ENCODE measurements at regions not wholly inside any gene's neighbourhood (a gene's known extent, or its start where the extent isn't known, plus 50 kb on each side); places are given as distances from the start of the nearest gene placed in this dataset.
"Not testable (repeated sequence)": the region's sequence is repeated elsewhere in the genome, so short reads cannot be mapped to it uniquely, and the experiment has no call there.

DNA sequence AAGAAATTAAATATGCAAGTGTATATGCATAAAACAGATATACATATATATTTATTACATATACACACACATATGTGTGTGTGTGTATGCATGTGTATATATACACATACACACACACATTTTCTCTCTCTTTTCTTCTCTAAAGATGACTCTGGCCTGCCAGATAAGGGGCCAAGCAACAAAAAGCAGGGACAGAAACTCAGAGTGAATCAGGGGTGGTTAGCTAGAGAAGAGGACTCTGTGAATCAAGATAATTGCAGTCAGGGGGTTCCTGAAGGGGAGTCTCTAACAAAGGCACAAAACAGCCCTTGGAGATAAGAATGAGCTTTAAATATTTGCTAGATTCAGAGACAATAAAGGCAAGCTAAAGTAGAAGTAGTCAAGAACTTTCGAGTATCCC lies 650.5 kb downstream of the UTRN start:
- DNase-seq, result no peak

DNA sequence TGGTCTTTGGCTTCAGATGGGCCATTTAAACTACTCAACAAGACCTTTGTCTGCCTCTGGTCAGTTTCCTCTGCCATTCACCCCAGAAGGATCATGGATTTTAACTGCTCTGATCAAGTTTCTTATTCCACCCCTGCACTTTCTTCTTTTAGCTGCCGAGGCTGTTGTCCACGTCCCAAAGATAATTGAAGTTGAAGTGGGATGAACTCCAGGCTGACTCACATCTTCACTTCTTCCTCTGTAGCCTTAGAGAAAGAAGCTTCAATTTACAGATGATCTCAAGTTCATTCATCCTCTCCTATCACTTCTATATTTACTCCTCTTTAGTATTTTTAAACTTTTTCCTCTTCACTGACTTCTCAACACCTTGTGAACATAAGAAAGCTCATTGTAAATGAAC lies 651.6 kb downstream of the UTRN start:
- DNase-seq, result no peak

DNA sequence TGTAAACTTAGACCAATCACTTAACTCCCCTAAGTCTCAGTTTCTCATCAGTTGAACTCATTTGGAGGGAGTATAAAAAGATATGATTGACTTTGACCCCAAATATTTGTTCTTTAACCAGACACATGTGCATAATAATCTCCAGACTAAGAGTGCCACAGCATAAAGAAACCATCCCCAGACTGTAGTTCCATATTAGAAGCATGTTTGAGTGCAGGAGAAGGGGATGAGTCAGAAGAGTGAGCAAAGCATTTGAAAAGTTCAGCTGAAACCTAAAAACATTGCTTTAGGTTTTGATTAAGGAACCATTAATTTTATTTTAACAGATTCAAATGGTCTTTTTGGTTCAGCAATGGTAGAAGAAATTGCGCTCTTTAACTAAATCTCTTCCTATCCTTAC lies 654.8 kb downstream of the UTRN start:
- no peak for DNase-seq

DNA sequence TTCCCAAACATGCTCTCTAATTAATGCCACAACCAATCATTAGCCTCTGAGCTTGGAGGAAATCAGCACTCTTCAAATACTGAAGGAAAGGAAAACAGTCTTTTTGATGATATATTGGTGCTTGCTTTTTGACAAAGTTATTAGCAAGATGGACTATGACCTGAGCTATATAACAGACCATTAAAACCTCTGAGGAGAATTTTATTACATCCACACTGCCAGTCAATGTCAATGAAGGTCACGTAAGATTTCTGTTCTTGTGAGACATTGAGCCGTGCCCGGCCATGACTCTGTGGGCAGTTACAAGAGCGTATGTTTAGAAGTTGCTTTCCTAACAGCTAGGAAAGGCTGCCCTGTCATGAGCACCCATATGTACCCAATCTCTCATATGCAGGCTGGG lies 659.0 kb downstream of the UTRN start:
- no peak for DNase-seq

DNA sequence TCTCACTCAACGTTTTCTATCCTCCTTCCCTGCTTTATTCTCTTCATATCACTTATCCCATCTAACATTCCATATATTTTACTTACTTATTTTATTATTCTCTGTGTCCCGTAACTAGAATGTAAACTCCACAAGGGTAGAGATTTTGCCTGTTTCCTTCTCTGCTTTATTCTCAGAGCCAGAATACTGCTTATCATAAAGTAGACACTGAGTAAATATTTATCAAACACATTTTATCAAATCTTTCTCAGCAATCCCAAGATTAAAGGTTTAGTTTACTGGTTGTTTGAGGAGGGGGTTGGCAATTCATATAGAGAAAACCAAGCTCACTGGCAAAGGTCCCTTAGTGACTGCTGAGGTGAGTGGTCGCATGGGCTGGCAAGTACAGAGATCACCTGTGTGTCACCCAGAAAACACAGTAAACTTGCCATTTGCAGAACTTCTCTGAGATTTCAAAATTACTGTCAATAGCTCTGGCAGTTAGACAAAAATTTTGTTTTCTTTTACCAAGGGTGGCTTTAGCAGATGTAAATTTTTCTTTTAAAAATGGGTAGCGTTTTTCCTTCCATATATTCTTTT lies 662.4 kb downstream of the UTRN start:
- DNase-seq, result no peak

DNA sequence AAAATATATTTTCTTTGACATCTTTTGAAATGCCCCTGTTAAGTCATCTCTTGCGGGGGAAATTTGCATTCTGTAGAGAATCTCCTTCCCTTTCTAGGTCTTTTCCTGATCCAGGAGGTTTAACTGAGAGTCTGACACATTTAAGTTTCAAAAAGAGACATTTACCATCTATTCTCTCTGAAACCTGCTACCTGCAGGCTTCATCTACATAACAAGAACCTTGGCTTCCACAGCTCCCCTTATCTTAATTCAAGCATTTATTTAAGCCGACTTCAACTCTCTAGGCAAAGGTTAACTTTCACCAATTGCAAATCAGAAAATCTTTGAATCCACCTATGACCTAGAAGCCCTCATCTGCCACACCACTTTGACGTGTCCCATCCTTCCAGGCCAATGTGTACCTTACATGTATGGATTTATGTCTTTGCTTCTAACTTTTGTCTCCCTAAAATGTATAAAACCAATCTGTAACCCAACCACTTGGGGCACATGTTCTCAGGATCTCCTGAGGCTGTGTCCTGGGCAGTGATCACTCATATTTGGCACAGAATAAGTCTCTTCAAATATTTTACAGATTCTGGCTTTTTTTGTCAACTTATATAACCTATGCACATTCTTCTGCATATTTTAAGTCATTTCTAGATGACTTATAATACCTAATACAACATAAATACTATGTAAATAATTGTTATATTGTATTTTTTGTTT lies 666.7 kb downstream of the UTRN start:
- DNase-seq, result no peak

DNA sequence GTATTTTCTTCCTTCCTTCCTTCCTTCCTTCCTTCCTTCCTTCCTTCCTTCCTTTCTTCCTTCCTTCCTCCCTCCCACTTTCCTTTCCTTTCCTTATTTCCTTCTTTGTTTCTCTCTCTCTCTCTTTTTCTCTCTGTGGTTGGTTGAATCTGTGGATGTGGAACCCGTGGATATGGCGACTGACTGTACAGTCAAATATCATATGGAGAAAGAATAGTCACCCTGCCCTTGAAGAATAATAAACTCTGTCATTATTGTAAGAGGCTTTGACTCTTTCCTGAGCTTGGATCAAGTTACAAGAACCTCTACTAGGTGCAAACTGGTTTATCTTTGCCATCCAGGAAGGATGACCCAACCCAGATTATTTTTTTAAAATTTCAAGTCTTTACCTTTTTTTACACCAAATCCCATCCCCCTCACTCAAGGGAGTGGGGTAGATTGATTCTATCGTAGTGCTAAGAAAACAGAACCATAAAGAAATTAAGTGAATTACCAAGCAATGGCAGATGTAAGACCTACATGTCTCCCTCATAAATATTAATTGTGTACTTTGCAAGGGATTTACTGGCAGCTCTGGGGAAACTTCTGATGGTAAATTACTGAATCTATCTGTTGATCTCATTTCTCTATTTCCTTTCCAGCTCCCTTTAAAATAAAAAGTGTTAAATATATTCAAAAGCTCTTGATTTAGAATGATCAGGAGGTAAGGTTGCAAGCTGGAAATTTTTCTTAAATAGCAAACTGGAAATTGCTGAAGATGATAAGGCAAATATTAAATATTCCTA lies 667.5 kb downstream of the UTRN start:
- DNase-seq, result no peak

DNA sequence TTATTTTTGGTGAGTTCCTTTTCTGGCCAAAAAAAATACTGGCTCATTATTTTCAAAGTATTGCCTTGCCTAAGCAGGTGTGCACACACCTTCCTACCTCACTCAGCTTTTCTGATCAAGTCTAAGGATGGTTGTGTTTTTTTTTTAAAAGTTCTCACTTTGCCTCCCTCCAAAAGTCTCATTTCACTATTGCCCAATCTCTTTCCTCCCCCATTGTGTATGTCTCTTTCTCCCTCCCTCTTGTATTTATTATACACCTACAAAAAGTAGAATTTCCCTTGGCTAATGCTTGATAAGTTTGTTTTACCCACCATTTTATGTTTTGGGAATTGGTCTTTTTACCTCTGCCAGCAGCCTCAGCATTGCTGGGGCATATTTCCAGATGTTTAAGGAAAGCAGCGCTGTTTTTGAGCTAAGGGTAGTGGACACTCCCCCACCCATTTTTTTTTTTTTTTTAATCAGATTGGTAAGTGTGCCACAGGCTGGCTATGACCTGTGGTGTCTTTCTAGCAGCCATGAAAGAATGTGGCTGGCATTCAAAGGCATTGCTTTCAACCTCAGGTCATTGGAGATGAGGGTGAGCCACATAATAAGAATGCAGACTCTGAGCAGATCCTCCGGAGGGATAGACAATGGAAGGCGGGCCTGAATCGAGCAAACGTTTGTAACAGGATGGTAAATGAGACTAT lies 668.6 kb downstream of the UTRN start:
- DNase-seq, result no peak

DNA sequence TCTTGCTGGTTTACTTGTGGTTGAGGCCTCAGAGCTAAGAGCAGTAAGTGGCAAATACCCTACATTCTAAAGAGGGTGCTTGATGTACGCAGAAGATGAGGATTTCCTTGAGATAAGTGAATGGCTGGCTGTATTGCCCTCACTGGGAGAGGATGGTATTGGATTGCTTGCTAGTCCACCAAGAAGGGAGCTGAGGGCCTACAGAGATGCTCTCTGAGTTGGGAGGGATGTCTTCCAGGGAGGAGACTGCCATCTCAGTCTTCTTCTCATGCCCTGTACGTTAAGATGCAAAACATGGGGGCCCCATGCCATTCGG lies 669.1 kb downstream of the UTRN start:
- no peak for DNase-seq

DNA sequence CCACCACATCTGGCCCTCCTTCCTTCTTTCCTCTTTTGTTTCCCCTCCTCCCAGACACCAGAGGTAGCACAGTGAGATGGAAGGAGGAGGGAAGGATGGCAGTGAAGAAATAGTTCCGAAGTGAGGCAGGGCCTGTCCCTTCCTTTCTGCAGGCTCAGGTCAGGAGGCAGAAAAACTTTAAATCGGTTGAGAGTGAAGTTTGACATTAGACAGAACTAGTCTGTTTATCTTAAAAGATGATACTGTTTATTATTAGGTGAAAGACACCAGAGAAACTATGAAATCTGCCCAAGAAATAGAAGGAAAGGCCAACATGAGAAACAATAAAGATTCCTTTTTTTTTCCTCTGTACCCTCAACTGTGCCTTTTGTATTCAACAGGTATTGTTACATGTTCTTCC lies 670.3 kb downstream of the UTRN start:
- DNase-seq, result no peak

DNA sequence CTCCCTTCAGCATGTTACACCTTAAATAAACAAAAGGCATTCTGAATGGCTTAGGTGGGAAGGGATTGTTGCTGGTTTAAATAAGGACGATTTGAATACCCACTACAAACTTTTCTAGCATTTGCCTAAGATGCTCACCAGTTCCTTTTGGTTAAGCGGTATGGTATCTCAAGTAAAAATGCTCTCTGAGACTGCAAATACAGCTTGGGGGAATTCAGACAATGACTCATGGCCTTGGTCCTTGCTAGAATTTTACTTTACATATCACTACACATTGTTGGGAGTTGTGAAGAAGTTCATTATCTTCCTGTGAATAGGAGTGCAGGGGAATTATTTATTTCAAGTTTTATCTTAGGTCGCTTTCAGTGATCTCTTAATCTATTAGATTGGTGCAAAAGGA lies 670.7 kb downstream of the UTRN start:
- no peak for DNase-seq

DNA sequence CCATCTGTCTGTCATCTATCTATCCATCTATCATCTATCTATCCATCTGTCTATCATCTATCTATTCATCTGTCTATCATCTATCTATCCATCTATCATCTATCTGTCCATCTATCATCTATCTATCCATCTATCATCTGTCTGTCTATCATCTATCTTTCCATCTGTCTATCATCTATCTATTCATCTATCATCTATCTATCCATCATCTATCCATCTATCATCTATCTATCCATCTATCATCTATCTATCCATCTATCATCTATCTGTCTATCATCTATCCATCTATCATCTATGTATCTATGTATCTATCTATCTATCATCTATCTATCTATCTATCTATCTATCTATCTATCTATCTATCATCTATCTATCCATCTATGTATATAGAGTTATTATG lies 671.6 kb downstream of the UTRN start:
- not testable (repeated sequence) for DNase-seq

DNA sequence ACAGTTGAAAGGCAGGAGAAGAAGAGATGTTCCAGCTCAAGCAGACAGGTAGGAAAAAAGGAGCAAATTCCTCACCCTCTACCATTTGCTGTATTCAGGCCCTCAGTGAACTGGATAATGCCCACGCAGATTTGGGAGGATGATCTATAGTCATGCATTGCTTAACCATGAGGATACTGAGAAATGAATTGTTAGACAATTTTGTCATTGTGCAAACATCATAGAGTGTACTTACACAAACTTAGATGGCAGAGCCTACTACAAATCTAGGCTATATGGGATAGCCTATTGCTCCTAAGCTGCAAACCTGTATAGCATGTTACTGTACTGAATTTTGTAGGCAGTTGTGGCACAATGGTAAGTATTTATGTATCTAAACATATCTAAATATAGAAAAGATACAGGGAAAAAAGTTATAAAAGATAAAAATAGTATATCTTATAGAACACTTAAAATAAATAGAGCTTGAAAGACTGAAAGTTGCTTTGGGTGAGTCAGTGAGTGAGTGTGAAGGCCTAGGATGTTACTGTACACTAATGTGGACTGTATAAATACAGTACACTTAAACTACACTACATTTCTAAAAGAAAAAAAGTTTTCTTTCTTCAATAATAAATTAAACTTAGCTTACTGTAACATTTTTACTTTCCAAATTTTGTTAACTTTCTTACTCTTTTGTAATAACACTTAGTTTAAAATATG lies 672.3 kb downstream of the UTRN start:
- DNase-seq, result no peak

DNA sequence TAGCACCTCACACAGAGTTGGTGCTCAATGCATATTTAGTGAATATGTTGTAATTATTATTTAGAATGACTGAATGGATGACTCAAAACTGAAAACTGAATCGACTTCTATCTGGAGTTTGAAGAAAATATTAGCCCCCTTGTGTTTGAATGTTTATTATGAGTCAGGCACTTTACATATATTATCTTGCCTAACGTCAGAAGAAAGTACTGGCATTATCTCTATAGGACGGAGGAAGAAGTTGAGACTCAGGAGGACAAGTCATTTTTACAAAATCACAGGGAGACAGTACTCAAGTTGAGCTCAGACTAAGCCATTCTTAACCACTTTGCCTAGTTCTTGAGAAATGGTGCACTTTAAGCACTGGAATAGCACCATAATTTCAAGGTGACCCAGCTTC lies 684.0 kb downstream of the UTRN start:
- DNase-seq, result no peak

DNA sequence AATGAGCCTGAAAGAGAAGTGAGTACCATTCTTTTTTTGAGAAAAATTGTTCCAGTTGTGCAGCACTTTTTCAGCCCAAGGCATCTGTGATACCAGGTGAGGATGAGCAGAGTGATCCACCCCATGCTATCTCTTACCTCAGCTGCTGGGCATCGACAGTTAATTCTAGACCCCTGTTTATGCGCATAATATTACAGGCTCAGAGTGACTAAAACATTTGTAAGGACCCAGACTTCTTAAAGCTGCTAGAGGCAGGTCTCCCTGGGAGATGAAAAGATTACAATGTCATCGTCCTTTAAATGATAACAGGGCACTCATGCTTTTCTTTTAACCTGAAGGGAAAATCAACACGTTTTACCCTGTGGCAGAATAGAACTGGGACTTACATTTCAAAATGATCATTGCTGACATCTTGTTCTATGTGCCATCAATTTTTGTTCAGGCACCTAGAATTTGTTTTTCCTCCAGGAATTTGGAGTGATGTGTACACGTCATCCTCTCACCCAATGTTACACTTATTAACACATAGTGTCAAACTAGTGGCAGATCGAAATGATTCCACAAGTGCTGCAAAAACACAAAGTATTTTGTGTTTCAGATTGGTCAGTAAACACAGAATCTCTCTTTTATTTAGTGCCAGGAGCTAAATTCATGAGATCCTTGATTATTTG lies 684.6 kb downstream of the UTRN start:
- no peak for DNase-seq

DNA sequence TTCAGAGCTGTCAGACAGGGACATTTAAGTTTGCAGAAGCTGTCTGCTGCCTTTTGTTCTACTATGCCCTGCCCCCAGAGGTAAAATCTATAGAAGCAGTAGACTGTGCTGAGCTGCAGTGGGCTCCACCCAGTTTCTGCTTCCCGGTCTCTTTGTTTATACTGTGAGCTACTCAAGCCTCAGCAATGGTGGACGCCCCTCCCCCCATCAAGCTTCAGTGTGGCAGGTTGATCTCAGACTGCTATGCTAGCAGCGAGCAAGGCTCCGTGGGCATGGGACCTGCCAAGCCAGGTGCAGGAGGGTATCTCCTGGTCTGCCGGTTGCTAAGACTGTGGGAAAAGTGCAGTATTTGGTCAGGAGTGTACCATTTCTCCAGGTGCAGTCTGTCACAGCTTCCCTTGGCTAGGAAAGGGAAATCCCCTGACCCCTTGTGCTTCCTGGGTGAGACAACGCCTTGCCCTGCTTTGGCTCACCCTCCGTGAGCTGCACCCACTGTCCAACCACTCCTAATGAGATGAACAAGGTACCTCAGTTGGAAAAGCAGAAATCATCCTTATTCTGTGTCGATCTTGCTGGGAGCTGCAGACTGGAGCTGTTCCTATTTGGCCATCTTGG lies 692.2 kb downstream of the UTRN start:
- peak; percentile 69 for DNase-seq

DNA sequence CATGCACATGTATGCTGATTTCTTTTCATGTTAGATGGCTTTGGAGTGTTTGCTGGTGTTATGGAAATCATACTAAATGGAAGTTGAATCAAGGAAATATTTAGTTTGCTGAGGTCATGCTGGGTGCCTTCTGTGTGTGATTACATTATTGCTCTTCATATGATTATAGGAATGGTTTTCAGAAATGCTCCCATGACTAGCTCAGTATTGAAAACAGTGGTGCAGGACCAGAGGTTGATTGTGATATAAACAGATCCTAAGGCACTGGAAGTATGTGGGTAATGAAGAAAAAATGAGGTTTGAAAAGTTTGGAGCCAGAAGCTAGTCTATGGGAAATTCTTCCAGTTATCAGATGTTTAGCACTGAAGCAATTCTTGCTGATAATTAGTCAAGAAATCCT lies 693.1 kb downstream of the UTRN start:
- DNase-seq, result no peak

DNA sequence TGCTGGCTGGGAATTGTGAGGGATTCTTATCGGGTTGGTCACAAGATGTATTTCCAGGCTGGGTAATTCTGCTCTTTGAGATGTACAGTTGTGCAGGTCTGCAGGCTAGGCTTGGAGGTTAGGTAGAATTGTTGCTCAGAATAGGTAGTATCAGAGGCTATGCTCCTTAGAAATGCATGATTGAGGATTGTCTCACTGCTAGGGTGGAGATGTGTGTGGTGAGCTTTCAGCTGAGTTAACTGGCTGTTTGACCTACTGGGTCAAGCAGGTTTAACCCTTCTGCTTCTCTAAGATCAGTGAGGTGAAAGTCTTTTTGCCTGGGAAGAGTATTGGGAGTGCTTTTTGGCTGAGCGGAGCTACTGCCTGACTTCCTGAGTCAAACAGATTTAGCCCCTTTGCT lies 701.1 kb downstream of the UTRN start:
- no peak for DNase-seq

DNA sequence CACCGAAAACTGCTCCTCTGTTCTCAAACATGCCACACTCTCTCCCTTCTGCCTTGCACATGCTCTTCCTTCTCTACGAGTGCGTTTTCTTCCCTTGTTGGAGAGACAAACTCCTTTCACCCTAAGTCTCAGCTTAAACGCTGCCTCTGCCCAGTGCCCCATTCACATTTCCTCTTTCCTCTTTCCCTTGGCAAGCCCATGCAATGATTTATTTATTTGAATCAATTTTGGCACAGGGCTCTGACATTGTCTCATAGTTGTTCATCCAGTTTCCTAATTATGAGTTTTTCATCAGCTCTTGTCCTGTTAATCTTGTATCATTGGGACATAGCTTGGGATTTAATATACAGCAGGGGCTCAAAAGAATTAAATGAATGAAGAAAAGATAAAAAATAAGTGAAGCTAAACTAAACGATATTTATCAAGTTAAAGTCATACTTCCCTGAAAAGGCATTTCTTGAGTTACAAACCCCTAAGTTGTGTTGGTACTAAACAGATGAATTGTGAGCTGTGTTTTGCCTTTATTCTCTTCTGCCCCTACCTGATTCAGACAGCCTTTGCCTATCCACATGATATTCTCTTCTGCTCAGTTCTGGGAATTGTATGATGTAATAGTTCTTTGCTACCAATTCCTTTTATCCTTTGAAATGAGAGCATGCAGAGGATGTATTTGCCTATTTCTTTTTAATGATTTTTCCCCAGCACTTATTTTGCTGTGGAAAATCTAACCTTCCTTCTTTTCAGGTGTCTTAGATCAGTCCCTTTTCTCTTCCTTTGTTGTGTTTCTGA lies 704.4 kb downstream of the UTRN start:
- DNase-seq, result no peak

DNA sequence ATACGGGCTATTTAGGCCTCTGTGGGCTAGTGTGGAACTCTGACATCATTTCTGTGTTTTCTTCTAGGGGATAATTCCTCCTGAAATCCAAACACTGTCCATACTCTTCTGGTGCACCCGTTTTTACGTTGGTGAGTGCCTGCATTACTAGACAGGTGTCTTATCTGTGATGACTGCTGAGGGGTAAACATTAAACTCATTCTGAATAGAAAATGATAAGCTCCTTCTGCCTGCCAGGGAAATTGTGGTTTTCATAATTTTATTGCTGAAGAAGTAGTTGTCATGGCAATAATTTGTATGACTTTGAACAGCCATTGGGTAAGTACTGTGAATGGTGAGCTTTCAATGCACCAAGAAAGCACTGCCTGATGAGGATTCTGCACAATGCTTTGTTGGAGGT lies 705.6 kb downstream of the UTRN start:
- no peak for DNase-seq

DNA sequence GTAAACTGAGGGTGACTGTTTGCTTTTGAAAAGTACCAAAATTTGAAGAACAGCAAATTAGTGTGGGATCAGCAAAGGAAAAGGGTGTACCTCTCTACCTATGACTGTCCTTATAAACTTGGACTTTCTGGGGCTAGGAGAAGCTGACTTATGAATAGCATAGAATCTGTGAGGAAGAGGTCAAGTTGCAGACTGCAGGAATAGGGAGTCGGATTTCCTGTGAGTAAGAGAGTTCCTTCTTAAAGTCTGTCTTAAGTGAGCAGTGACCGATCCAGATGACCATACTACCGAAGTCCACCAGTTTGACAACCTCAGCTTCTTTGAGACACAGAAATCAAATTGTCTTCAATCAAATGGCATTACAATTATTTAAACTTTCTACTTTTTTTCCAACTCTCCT lies 708.7 kb downstream of the UTRN start:
- no peak for DNase-seq
